ENCODE measurements at regions not wholly inside any gene's neighbourhood (a gene's known extent, or its start where the extent isn't known, plus 50 kb on each side); places are given as distances from the start of the nearest gene placed in this dataset.

DNA sequence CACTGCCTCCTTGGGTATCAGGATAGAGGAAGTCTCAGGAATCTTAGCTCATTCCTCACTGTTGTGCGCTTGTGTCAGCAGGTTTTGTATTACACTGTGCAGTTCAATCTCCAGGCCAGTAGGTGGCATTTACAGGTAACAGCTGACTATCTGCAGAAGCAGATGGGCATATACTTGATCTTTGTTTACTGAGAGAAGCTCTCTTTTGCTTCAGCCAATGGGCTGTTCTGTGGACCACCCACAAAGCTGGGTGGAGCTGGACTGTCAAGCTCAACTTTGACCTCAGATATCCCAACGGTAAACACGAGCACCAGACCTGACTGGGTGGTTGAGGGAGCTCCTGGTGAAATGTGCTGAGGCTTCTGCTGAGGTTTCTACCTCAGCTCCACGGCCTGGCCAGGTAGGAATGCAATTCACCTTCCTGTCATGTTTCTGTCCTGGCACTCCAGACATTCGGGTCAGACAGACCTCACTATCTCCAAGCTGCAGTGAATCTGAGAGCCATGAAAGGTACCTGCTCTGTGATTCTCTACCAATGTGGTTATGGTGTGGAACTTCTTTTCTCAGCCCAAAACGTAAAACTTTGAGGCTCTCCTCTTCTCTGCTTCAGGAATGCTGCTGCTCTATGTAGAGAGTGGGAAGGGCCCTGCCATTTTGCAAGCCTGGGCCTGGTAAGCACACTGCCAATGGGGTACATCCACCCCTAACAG is 167.9 kb upstream of the ACTBL2 start:
- H3K27me3 ChIP-seq (ENCODE audit: insufficient read depth): no peaks in the 10 kb centered on the region
- no peaks in the 10 kb centered on the region for H3K4me1 ChIP-seq (ENCODE audit: control insufficient read depth in 1 of 2, insufficient read depth in 2 of 2, low read depth in 1 of 2, low read length in 1 of 2)
- ChIA-PET POLR2A (no interaction called here), CTCF (interaction anchor here (0.5 to 2.4 kb wide), 27 partner anchors 8 to 810 kb away, joined by 3 to 18 read pairs (median 5); no protein-coding TSS in a partner anchor)
- peak; percentile 5 for DNase-seq
- WGBS (ENCODE audit: low lambda C conversion rate): 81% methylated on average over 5 of the region's 6 CpGs
- H3K9ac ChIP-seq: no peak overlapping the region
- H3K4me2 ChIP-seq: no peak overlapping the region
- H3K4me3 ChIP-seq (ENCODE audit: low read depth in 2 of 2, low read length in 1 of 2): no peak overlapping the region; a peak in 1 of 4 replicates
- no peaks in the 10 kb centered on the region for H3K36me3 ChIP-seq (replicated peaks in 1 of 2; ENCODE audit: control insufficient read depth in 1 of 2, insufficient read depth in 2 of 2, low read length in 1 of 2)
- TF ChIP-seq FOXJ3 (CRISPR knock-in tag; IDR thresholded peaks at IDR 0.05) (no peak), RXRA (IDR thresholded peaks at IDR 0.05; ENCODE audit: borderline replicate concordance, low read depth) (no peak; the same call in 1 of the 2 replicates), CHD2 (IDR thresholded peaks at IDR 0.05; ENCODE audit: low read length, partially characterized antibody) (no peak), JUND (IDR thresholded peaks at IDR 0.05) (no peak), ELF1 (IDR thresholded peaks at IDR 0.05) (no peak), RAD21 (IDR thresholded peaks at IDR 0.05; ENCODE audit: low read length) (peak; percentile 63), POLR2AphosphoS5 (IDR thresholded peaks at IDR 0.05; ENCODE audit: low read depth, low read length) (no peak), SMC3 (IDR thresholded peaks at IDR 0.05; ENCODE audit: low read depth, low read length) (peak; percentile 44)
- TF ChIP-seq, protein P1, sequence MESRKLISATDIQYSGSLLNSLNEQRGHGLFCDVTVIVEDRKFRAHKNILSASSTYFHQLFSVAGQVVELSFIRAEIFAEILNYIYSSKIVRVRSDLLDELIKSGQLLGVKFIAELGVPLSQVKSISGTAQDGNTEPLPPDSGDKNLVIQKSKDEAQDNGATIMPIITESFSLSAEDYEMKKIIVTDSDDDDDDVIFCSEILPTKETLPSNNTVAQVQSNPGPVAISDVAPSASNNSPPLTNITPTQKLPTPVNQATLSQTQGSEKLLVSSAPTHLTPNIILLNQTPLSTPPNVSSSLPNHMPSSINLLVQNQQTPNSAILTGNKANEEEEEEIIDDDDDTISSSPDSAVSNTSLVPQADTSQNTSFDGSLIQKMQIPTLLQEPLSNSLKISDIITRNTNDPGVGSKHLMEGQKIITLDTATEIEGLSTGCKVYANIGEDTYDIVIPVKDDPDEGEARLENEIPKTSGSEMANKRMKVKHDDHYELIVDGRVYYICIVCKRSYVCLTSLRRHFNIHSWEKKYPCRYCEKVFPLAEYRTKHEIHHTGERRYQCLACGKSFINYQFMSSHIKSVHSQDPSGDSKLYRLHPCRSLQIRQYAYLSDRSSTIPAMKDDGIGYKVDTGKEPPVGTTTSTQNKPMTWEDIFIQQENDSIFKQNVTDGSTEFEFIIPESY (IDR thresholded peaks at IDR 0.05; ENCODE audit: borderline replicate concordance, low read depth): no peak
- TF ChIP-seq, protein P2, sequence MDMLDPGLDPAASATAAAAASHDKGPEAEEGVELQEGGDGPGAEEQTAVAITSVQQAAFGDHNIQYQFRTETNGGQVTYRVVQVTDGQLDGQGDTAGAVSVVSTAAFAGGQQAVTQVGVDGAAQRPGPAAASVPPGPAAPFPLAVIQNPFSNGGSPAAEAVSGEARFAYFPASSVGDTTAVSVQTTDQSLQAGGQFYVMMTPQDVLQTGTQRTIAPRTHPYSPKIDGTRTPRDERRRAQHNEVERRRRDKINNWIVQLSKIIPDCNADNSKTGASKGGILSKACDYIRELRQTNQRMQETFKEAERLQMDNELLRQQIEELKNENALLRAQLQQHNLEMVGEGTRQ (IDR thresholded peaks at IDR 0.05; ENCODE audit: borderline replicate concordance, low read depth, low read length): no peak
- TF ChIP-seq, protein P3, sequence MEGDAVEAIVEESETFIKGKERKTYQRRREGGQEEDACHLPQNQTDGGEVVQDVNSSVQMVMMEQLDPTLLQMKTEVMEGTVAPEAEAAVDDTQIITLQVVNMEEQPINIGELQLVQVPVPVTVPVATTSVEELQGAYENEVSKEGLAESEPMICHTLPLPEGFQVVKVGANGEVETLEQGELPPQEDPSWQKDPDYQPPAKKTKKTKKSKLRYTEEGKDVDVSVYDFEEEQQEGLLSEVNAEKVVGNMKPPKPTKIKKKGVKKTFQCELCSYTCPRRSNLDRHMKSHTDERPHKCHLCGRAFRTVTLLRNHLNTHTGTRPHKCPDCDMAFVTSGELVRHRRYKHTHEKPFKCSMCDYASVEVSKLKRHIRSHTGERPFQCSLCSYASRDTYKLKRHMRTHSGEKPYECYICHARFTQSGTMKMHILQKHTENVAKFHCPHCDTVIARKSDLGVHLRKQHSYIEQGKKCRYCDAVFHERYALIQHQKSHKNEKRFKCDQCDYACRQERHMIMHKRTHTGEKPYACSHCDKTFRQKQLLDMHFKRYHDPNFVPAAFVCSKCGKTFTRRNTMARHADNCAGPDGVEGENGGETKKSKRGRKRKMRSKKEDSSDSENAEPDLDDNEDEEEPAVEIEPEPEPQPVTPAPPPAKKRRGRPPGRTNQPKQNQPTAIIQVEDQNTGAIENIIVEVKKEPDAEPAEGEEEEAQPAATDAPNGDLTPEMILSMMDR (IDR thresholded peaks at IDR 0.05): peak; percentile 65
- H3K9me2 ChIP-seq: no peaks in the 10 kb centered on the region
- no peak overlapping the region for H3K27ac ChIP-seq (ENCODE audit: low read depth in 2 of 2, low read length in 1 of 2)
- no peaks in the 10 kb centered on the region for H3F3A ChIP-seq (replicated peaks; ENCODE audit: insufficient read depth)
- no peak overlapping the region; the same call in 1 of the 2 replicates for H2AFZ ChIP-seq (ENCODE audit: low read depth)
- no peaks in the 10 kb centered on the region for H3K79me2 ChIP-seq (ENCODE audit: insufficient read depth)
- H3K9me3 ChIP-seq: no peaks in the 10 kb centered on the region; the same call in 1 of the 2 replicates
- no peaks in the 10 kb centered on the region for H4K20me1 ChIP-seq (ENCODE audit: insufficient read depth)

DNA sequence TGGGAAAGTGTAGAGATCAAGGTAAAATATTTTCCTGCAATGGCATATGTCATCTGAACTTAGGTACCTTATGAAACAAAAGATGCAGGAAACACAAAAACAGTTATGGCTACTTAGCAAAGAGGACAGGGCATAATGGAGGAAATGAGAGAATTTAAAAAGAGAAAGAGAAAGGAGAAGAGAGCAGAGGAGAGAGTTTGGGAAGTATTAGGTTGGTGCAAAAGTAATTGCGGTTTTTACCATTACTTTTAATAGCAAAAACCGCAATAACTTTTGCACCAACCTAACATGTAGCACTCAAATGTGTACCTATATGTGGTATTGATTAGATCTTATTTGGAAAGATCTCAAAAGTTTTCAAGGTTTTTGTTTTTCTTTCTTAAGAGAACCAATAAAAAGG is 160.1 kb upstream of the ACTBL2 start:
- Histone ChIP-seq H3K36me3 (replicated peaks in 1 of 2; ENCODE audit: control insufficient read depth in 1 of 2, insufficient read depth in 2 of 2, low read length in 1 of 2) (no peaks in the 10 kb centered on the region), H3K9me3 (no peaks in the 10 kb centered on the region), H3K4me2 (no peak overlapping the region), H3K27ac (ENCODE audit: low read depth in 2 of 2, low read length in 1 of 2) (no peak overlapping the region), H3K4me3 (ENCODE audit: low read depth in 2 of 2, low read length in 1 of 2) (no peak overlapping the region), H3K4me1 (ENCODE audit: control insufficient read depth in 1 of 2, insufficient read depth in 2 of 2, low read depth in 1 of 2, low read length in 1 of 2) (no peaks in the 10 kb centered on the region), H3F3A (replicated peaks; ENCODE audit: insufficient read depth) (no peaks in the 10 kb centered on the region), H3K27me3 (ENCODE audit: insufficient read depth) (0 out of 2 replicates have a peak, but pooled peaks cover 4% of the 10 kb centered on the region), H3K9ac (no peak overlapping the region), H2AFZ (ENCODE audit: low read depth) (no peak overlapping the region), H3K79me2 (ENCODE audit: insufficient read depth) (no peaks in the 10 kb centered on the region), H3K9me2 (no peaks in the 10 kb centered on the region), H4K20me1 (ENCODE audit: insufficient read depth) (no peaks in the 10 kb centered on the region)
- POLR2A ChIA-PET: no interaction called here
- no peak for DNase-seq
- 92% methylated on average over 2 of the region's 2 CpGs for WGBS (ENCODE audit: low lambda C conversion rate)
- CTCF ChIA-PET: interaction anchor here (1.5 kb wide), 1 partner anchor 8 kb away, joined by 7 read pairs; no protein-coding TSS in a partner anchor
- TF ChIP-seq, protein P4, sequence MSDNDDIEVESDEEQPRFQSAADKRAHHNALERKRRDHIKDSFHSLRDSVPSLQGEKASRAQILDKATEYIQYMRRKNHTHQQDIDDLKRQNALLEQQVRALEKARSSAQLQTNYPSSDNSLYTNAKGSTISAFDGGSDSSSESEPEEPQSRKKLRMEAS (IDR thresholded peaks at IDR 0.05; ENCODE audit: low read depth): no peak
- TF ChIP-seq RFX5 (IDR thresholded peaks at IDR 0.05; ENCODE audit: low read length) (no peak), RCOR1 (IDR thresholded peaks at IDR 0.05; ENCODE audit: low read length) (no peak), MXI1 (IDR thresholded peaks at IDR 0.05; ENCODE audit: low read depth, low read length) (no peak), POLR2AphosphoS5 (IDR thresholded peaks at IDR 0.05; ENCODE audit: low read depth, low read length) (no peak), TAF1 (IDR thresholded peaks at IDR 0.05; ENCODE audit: borderline replicate concordance, low read depth, low read length) (no peak)
- TF ChIP-seq, protein P5, sequence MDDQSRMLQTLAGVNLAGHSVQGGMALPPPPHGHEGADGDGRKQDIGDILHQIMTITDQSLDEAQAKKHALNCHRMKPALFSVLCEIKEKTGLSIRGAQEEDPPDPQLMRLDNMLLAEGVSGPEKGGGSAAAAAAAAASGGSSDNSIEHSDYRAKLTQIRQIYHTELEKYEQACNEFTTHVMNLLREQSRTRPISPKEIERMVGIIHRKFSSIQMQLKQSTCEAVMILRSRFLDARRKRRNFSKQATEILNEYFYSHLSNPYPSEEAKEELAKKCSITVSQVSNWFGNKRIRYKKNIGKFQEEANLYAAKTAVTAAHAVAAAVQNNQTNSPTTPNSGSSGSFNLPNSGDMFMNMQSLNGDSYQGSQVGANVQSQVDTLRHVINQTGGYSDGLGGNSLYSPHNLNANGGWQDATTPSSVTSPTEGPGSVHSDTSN (IDR thresholded peaks at IDR 0.05): no peak
- TF ChIP-seq, protein P3 (IDR thresholded peaks at IDR 0.05): no peak
- TF ChIP-seq, protein P2 (IDR thresholded peaks at IDR 0.05; ENCODE audit: borderline replicate concordance, low read depth, low read length): no peak
